HepG2 (cell line): ENCODE measurements at regions not wholly inside any gene's neighbourhood (a gene's known extent, or its start where the extent isn't known, plus 50 kb on each side); places are given as distances from the start of the nearest gene placed in this dataset.
A peak's percentile ranks its signal among the peaks of the same experiment; 100 is the strongest.

Experiments
- ATAC-seq: fragments of 200-7000 bp; cut with Tn5 transposase; 3 replicates; pipeline ENCODE4 v1.9.1; 2020; ENCODE audit warnings: mild to moderate bottlenecking, moderate library complexity
- BruUV-seq: library from RNA; stranded (reverse); fragments of 400-500 nt; replicated peaks from 2 replicates; lab custom pipeline; 2021; lab: Mats Ljungman, UMichigan
- CTCF ChIA-PET: fragments of 300-600 bp; formaldehyde crosslinking; extraction: SDS; loops from one replicate; lab custom pipeline; 2021; ENCODE audit warnings: low total read pairs, inconsistent platforms, low intra/inter-chr PET ratio; lab: Yijun Ruan, JAX
- POLR2A ChIA-PET: fragments of 350-600 bp; sonication (Branson Sonifier 250); formaldehyde crosslinking; loops from one replicate; lab custom pipeline; 2020; ENCODE audit warnings: antibody characterized with exemption, inconsistent platforms; lab: Yijun Ruan, JAX
- DNase-seq: peaks from one replicate; pipeline ENCODE4 v3.0.0-alpha.2; 2015; ENCODE audit warnings: low spot score
- FAIRE-seq: peaks from 3 replicates; lab custom pipeline; 2011; peaks lifted over from hg19 to GRCh38; lab: Jason Lieb, UNC
- H2AFZ ChIP-seq: one replicate; pipeline ENCODE4 v1.6.1; 2011; ENCODE audit warnings: low read length, inconsistent platforms
- H3K27ac ChIP-seq: fragments of 300-600 bp; 3 replicates; pipeline ENCODE4 v1.8.0; 2011; ENCODE audit warnings: mixed run types, mild to moderate bottlenecking, mixed read lengths, low read length, inconsistent platforms; ENCODE audit not compliant: insufficient read depth; ENCODE audit errors: extremely low read length
- H3K27me3 ChIP-seq, 2 experiments: fragments of 200-600 bp in 1 of 2; 2 replicates in 1 of 2; 3 replicates in 1 of 2; pipeline versions ENCODE4 v1.6.0 to v1.8.0; 2011; ENCODE audit warnings: low read length in 2 of 2, mild to moderate bottlenecking in 2 of 2, moderate library complexity in 2 of 2, inconsistent platforms in 1 of 2; ENCODE audit not compliant: insufficient read depth in 2 of 2, control insufficient read depth in 1 of 2
- H3K36me3 ChIP-seq, 2 experiments: fragments of 200-600 bp in 1 of 2; replicated peaks in 1 of 2; 2 replicates in 1 of 2; 3 replicates in 1 of 2; pipeline versions ENCODE4 v1.5.1 to v1.8.0; 2011; ENCODE audit warnings: low read length in 2 of 2, inconsistent platforms in 1 of 2; ENCODE audit not compliant: insufficient read depth in 2 of 2, control insufficient read depth in 1 of 2
- H3K4me1 ChIP-seq: 2 replicates; pipeline ENCODE4 v1.5.1; 2012; ENCODE audit warnings: low read length, inconsistent platforms; ENCODE audit not compliant: insufficient read depth
- H3K4me2 ChIP-seq: 2 replicates; pipeline ENCODE4 v1.6.0; 2011; ENCODE audit warnings: low read depth, low read length, inconsistent platforms
- H3K4me3 ChIP-seq, 3 experiments: fragments of 200-600 bp in 1 of 3; sonication (generic), shearing (Covaris generic) in 1 of 3; replicated peaks in 1 of 3; 2 replicates each; pipeline ENCODE4 v1.5.1; 2011 to 2016; ENCODE audit warnings: low read length in 3 of 3, inconsistent platforms in 2 of 3, low read depth in 2 of 3, mild to moderate bottlenecking in 2 of 3, control low read depth in 1 of 3, mixed read lengths in 1 of 3; ENCODE audit not compliant: insufficient read depth in 1 of 3
- H3K79me2 ChIP-seq: one replicate; pipeline ENCODE4 v1.6.1; 2011; ENCODE audit warnings: low read length, inconsistent platforms; ENCODE audit not compliant: insufficient read depth
- H3K9ac ChIP-seq: 2 replicates; pipeline ENCODE4 v1.6.0; 2011; ENCODE audit warnings: mild to moderate bottlenecking, low read depth, low read length, inconsistent platforms; ENCODE audit not compliant: insufficient read depth
- H3K9me3 ChIP-seq: 2 replicates; pipeline ENCODE4 v1.5.1; 2012; ENCODE audit warnings: mild to moderate bottlenecking, low read length
- H4K20me1 ChIP-seq: 2 replicates; pipeline ENCODE4 v1.6.0; 2011; ENCODE audit warnings: inconsistent platforms, mild to moderate bottlenecking, low read length, moderate library complexity; ENCODE audit not compliant: insufficient read depth
- AHR ChIP-seq: IDR thresholded peaks from 2 replicates; pipeline ENCODE4 v1.6.1; 2018; ENCODE audit warnings: missing genetic modification reagents, missing compliant biosample characterization
- CAMTA2 ChIP-seq: sonication (generic); formaldehyde crosslinking; IDR thresholded peaks from 2 replicates; pipeline ENCODE4 v1.4.0; 2020; ENCODE audit warnings: mild to moderate bottlenecking, missing genetic modification reagents, borderline replicate concordance
- ETV5 ChIP-seq: IDR thresholded peaks from 2 replicates; pipeline ENCODE4 v1.6.1; 2018; ENCODE audit warnings: missing biosample characterization, missing genetic modification reagents, inconsistent platforms, borderline replicate concordance
- GATAD2A ChIP-seq: IDR thresholded peaks from 2 replicates; pipeline ENCODE4 v1.6.1; 2016
- GMEB2 ChIP-seq: IDR thresholded peaks from 2 replicates; pipeline ENCODE4 v1.6.1; 2016; ENCODE audit warnings: missing biosample characterization, missing genetic modification reagents, low read depth
- SMYD3 ChIP-seq: sonication (generic); formaldehyde crosslinking; IDR thresholded peaks from 2 replicates; pipeline ENCODE4 v1.8.1; 2023; ENCODE audit warnings: mild to moderate bottlenecking, missing genetic modification reagents
- SOX13 ChIP-seq, 3 experiments: fragments of 450-650 bp in 1 of 3; sonication (generic) in 1 of 3; formaldehyde crosslinking in 1 of 3; IDR thresholded peaks in 2 of 3; conservative IDR thresholded peaks in 1 of 3; 2 replicates each; pipeline versions ENCODE4 v1.5.0 to v1.6.1; 2016 to 2020; ENCODE audit warnings: antibody characterized with exemption in 1 of 3, mild to moderate bottlenecking in 1 of 3, missing compliant biosample characterization in 1 of 3, missing genetic modification reagents in 1 of 3, moderate library complexity in 1 of 3
- SP2 ChIP-seq: sonication (generic); formaldehyde crosslinking; IDR thresholded peaks from 2 replicates; pipeline ENCODE4 v1.5.1; 2020; ENCODE audit warnings: mild to moderate bottlenecking, missing genetic modification reagents
- ZNF383 ChIP-seq: sonication (generic); formaldehyde crosslinking; IDR thresholded peaks from 2 replicates; pipeline ENCODE4 v1.4.0; 2020; ENCODE audit warnings: missing genetic modification reagents, mild to moderate bottlenecking, borderline replicate concordance
- ZNF44 ChIP-seq: sonication (generic); formaldehyde crosslinking; IDR thresholded peaks from 2 replicates; pipeline ENCODE4 v1.5.1; 2020; ENCODE audit warnings: mild to moderate bottlenecking, missing genetic modification reagents
- ZNF484 ChIP-seq: sonication (generic); formaldehyde crosslinking; IDR thresholded peaks from 2 replicates; pipeline ENCODE4 v1.5.1; 2020; ENCODE audit warnings: mild to moderate bottlenecking, low read depth, missing genetic modification reagents, borderline replicate concordance
- ZNF552 ChIP-seq: sonication (generic); formaldehyde crosslinking; IDR thresholded peaks from 2 replicates; pipeline ENCODE4 v1.9.0; 2022; ENCODE audit warnings: missing genetic modification reagents, mild to moderate bottlenecking, borderline replicate concordance
- ZNF607 ChIP-seq: sonication (generic); formaldehyde crosslinking; IDR thresholded peaks from 2 replicates; pipeline ENCODE4 v1.5.1; 2020; ENCODE audit warnings: missing genetic modification reagents, mild to moderate bottlenecking, borderline replicate concordance
- ZNF639 ChIP-seq: conservative IDR thresholded peaks from 2 replicates; pipeline ENCODE4 v1.6.1; 2018; ENCODE audit warnings: missing genetic modification reagents
- ZNF766 ChIP-seq: sonication (generic); formaldehyde crosslinking; IDR thresholded peaks from 2 replicates; pipeline ENCODE4 v1.5.0; 2020; ENCODE audit warnings: missing genetic modification reagents, borderline replicate concordance
- WGBS: methylation state at CpG from one replicate; pipeline ENCODE4 v1.1.6; 2017; ENCODE audit warnings: low lambda C conversion rate; 5-methylcytosine and 5-hydroxymethylcytosine counted together
- in situ Hi-C: cut with HindIII; loops from 2 replicates; pipeline ENCODE4 v1.10.0; 2017; ENCODE audit warnings: low pct_unique_long_range_greater_than_20kb; ENCODE audit not compliant: extremely low pct_ligation_motif_present
- intact Hi-C: fragments of 100-400 bp; cut with micrococcal nuclease; formaldehyde crosslinking; loops from one replicate; pipeline ENCODE4 v1.10.0; 2022; ENCODE audit not compliant: unreplicated experiment

- TF ChIP-seq ZNF484 (CRISPR knock-in tag) = no peak
- no peak for TF ChIP-seq SP2 (CRISPR knock-in tag)
- no peak for TF ChIP-seq SOX13 (IDR thresholded peaks at IDR 0.05)
- peak in 1 of 2 experiments; percentile 47; a peak in 1 of 4 replicates for TF ChIP-seq SOX13 (CRISPR knock-in tag; conservative IDR thresholded peaks at IDR 0.05 in 1 of 2, IDR thresholded peaks at IDR 0.05 in 1 of 2)
These were observed 55.2 kb upstream of the MEDAG start (continued) for GRCh38 chr13:30850867-30851211.

- peaks cover 77% of the 10 kb centered on the region for H3K4me1 ChIP-seq
- H3K9ac ChIP-seq = no peak overlapping the region
- TF ChIP-seq ETV5 (CRISPR knock-in tag) = no peak
- TF ChIP-seq CAMTA2 (CRISPR knock-in tag) = no peak
- TF ChIP-seq ZNF552 (CRISPR knock-in tag) = no peak
- TF ChIP-seq ZNF607 (CRISPR knock-in tag) = no peak
- TF ChIP-seq SMYD3 = no peak
- TF ChIP-seq GATAD2A (CRISPR knock-in tag) = no peak
- TF ChIP-seq ZNF383 (CRISPR knock-in tag) = no peak
- no peak for TF ChIP-seq ZNF44
- TF ChIP-seq AHR (CRISPR knock-in tag) = no peak
- no peak for TF ChIP-seq ZNF766 (CRISPR knock-in tag)
- TF ChIP-seq GMEB2 = no peak
- TF ChIP-seq ZNF639 (CRISPR knock-in tag) = no peak
- intact Hi-C loops (no loop called here), in situ Hi-C loops (loop anchor here (10.0 kb wide), 1 partner anchor 193 kb away; no protein-coding TSS in a partner anchor)
- ChIA-PET POLR2A (no interaction called here), CTCF (no interaction called here)
- H3K36me3 ChIP-seq = no peaks in the 10 kb centered on the region
- H3K79me2 ChIP-seq = no peaks in the 10 kb centered on the region
- 62% methylated on average over 5 of the region's 5 CpGs for WGBS
- H3K9me3 ChIP-seq = no peaks in the 10 kb centered on the region
- no peaks in the 10 kb centered on the region for H3K27me3 ChIP-seq
- BruUV-seq = no TSS peak
- H4K20me1 ChIP-seq = no peaks in the 10 kb centered on the region
- H2AFZ ChIP-seq = no peak overlapping the region
- FAIRE-seq (no peak), DNase-seq (no peak), ATAC-seq (no peak)
- H3K4me3 ChIP-seq = no peak overlapping the region
- H3K27ac ChIP-seq = no peak overlapping the region
- no peak overlapping the region for H3K4me2 ChIP-seq
These were observed 54.4 kb upstream of the MEDAG start for GRCh38 chr13:30851697-30852096.
